Prostate gland (tissue), 2 donors: ENCODE measurements at regions not wholly inside any gene's neighbourhood (a gene's known extent, or its start where the extent isn't known, plus 50 kb on each side); places are given as distances from the start of the nearest gene placed in this dataset.

Experiments
- CTCF ChIP-seq, 4 experiments: fragments of 200-600 bp in 2 of 4; fragments of 450-650 bp in 2 of 4; sonication (generic) in 2 of 4; IDR thresholded peaks; 1 replicate in 3 of 4; 2 replicates in 1 of 4; pipeline ENCODE4 v1.5.1; 2016 to 2019; ENCODE audit warnings: antibody characterized with exemption in 4 of 4, mild to moderate bottlenecking in 2 of 4, moderate library complexity in 2 of 4
- POLR2A ChIP-seq: fragments of 450-650 bp; IDR thresholded peaks from one replicate; pipeline ENCODE4 v1.6.1; 2016; ENCODE audit warnings: antibody characterized with exemption, mild to moderate bottlenecking
- POLR2AphosphoS5 ChIP-seq: sonication (generic); formaldehyde crosslinking; IDR thresholded peaks from one replicate; pipeline ENCODE4 v1.6.1; 2017; ENCODE audit warnings: antibody characterized with exemption

GRCh38 chr21:32094804-32095203, 184.0 kb downstream of the MIS18A start:
- TF ChIP-seq POLR2A (no peak), CTCF (IDR thresholded peaks at IDR 0.05) (no peak), POLR2AphosphoS5 (no peak)
